Kidney epithelial cell (primary cell): ENCODE measurements at regions not wholly inside any gene's neighbourhood (a gene's known extent, or its start where the extent isn't known, plus 50 kb on each side); places are given as distances from the start of the nearest gene placed in this dataset.

ENCODE experiments used
- DNase-seq: peaks from one replicate; pipeline ENCODE4 v3.0.0-alpha.2; 2010; ENCODE audit warnings: low read depth
- H3K27me3 ChIP-seq: 2 replicates; pipeline ENCODE4 v1.6.0; 2011; ENCODE audit warnings: low read length; ENCODE audit not compliant: control insufficient read depth, insufficient read depth
- H3K36me3 ChIP-seq: 2 replicates; pipeline ENCODE4 v1.5.1; 2011; ENCODE audit warnings: low read length; ENCODE audit not compliant: control insufficient read depth, insufficient read depth
- H3K4me3 ChIP-seq: 2 replicates; pipeline ENCODE4 v1.5.1; 2011; ENCODE audit warnings: low read depth, mild to moderate bottlenecking, control low read depth, low read length
- TF ChIP-seq, protein P1 (sequence below): IDR thresholded peaks from 2 replicates; pipeline ENCODE4 v1.5.1; 2011; ENCODE audit warnings: mild to moderate bottlenecking, moderate library complexity, low read length, control low read depth, inconsistent platforms; ENCODE audit not compliant: insufficient read depth, poor library complexity, severe bottlenecking

DNA sequence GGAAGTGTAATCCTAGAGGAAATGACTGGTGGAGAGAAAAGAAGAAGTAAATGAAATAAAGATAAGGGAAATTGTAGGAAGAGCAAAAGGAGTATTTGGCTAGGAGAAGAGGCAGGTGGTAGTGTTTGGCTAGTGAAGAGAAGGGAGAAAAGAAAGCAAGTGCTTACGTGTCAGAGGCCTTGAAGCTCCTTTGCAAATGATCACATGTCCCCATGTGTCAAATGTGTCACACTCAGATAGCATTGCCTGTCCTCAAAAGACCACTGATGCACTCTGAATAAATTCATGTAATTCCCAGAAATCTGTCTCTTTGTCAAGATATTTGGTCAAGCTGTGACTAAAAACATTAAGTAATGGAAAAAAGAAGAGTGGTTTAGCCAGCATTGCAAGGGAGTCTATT, 639.3 kb downstream of the TUSC7 start:
- Histone ChIP-seq H3K36me3 (no peaks in the 10 kb centered on the region), H3K4me3 (no peak overlapping the region), H3K27me3 (no peaks in the 10 kb centered on the region)
- TF ChIP-seq, protein P1, sequence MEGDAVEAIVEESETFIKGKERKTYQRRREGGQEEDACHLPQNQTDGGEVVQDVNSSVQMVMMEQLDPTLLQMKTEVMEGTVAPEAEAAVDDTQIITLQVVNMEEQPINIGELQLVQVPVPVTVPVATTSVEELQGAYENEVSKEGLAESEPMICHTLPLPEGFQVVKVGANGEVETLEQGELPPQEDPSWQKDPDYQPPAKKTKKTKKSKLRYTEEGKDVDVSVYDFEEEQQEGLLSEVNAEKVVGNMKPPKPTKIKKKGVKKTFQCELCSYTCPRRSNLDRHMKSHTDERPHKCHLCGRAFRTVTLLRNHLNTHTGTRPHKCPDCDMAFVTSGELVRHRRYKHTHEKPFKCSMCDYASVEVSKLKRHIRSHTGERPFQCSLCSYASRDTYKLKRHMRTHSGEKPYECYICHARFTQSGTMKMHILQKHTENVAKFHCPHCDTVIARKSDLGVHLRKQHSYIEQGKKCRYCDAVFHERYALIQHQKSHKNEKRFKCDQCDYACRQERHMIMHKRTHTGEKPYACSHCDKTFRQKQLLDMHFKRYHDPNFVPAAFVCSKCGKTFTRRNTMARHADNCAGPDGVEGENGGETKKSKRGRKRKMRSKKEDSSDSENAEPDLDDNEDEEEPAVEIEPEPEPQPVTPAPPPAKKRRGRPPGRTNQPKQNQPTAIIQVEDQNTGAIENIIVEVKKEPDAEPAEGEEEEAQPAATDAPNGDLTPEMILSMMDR, result no peak
- no peak for DNase-seq

DNA sequence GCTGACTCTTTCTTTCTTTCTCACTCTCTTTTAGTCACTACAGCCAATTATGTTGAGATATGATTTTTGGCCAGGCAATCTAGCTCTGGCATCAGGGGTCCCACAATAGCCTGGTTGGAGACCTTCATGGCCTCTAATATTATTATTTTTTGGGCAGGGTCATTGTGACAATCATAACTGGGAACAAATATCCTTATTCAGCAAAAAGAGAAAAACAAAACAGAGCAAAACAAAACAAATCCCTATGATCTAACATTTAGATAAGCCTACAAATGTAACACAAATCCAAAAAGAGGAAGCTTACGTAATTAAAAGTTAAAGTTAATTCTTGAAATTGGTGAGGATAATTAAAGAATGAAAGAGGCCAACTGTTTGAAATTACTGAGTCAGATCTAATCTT, 640.0 kb downstream of the TUSC7 start:
- DNase-seq, result no peak
- TF ChIP-seq, protein P1, result no peak
- H3K4me3 ChIP-seq, result no peak overlapping the region

DNA sequence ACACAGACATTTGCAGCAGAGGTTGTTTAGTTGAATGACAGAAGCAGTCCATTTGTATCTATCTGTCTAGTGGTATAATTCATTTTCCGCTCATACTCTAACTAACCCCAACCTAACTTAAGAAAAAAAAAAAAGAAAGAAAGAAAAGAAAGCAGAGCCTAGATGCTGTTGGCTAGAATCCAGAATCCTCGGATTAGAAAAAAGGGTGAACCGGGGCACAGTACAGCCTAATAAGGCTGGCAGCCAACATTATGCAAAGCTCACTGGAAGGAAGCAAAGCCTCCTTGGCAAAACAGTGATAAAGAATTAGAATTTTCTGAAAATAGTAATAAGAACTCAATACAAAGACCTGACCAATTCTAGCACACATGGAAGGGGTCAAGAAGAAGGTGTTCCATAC, 640.8 kb downstream of the TUSC7 start:
- H3K36me3 ChIP-seq, result no peaks in the 10 kb centered on the region
- DNase-seq, result no peak
- no peak overlapping the region for H3K4me3 ChIP-seq
- H3K27me3 ChIP-seq, result no peaks in the 10 kb centered on the region
- TF ChIP-seq, protein P1, result no peak

More for the DNA sequence above, 640.0 kb downstream of the TUSC7 start:
- H3K36me3 ChIP-seq, result no peaks in the 10 kb centered on the region
- no peaks in the 10 kb centered on the region for H3K27me3 ChIP-seq

DNA sequence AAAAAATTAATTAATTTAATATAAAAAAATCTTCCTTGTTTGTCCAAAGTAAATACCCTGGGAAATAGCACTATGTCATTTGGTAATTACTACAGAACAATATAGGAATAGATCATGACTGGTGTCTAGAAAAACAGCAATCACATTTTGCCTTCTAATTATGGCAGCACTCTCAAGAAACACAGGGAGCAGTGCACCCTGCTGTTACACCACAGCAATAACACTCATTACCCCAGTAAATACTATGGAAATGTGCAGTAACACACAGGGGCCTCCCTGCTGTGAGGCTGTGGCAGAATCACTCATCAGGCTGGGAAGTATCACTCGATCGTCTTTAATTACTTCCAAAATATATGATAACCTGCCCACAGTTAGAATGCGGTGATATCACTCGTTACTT, 646.0 kb downstream of the TUSC7 start:
- no peaks in the 10 kb centered on the region for H3K27me3 ChIP-seq
- DNase-seq, result no peak
- TF ChIP-seq, protein P1, result peak; percentile 57
- H3K4me3 ChIP-seq, result no peak overlapping the region
- no peaks in the 10 kb centered on the region for H3K36me3 ChIP-seq

DNA sequence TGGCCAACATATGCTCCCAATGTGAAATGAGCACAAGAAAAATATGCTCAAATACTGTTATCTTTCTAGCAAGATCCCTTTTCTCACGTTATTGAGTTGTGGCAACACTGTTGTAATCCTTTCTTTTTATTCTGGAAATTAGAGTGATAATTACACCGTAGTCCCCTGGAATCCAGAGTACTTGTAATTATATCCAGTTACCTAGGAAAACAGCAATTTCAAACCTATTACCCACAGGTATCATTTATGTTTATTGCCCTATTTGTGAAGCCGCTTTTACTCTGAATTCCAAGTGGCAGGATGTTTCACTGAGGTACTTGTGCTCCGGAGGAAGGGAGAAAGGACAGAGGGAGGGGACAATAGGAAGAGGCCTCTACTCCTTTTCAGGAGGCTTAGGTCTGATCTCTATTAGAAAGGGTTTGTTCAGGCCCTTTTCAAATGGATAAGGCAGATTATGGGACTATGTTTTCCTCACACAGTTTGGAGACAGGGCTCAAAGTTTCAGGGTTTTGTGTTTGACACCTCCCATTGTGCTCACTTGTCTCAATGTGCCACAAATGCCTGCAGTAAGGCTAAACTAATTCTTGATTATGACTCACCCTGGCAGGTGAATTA, 646.6 kb downstream of the TUSC7 start:
- H3K36me3 ChIP-seq, result no peaks in the 10 kb centered on the region
- no peak for DNase-seq
- TF ChIP-seq, protein P1, result no peak
- no peak overlapping the region for H3K4me3 ChIP-seq
- H3K27me3 ChIP-seq, result no peaks in the 10 kb centered on the region

DNA sequence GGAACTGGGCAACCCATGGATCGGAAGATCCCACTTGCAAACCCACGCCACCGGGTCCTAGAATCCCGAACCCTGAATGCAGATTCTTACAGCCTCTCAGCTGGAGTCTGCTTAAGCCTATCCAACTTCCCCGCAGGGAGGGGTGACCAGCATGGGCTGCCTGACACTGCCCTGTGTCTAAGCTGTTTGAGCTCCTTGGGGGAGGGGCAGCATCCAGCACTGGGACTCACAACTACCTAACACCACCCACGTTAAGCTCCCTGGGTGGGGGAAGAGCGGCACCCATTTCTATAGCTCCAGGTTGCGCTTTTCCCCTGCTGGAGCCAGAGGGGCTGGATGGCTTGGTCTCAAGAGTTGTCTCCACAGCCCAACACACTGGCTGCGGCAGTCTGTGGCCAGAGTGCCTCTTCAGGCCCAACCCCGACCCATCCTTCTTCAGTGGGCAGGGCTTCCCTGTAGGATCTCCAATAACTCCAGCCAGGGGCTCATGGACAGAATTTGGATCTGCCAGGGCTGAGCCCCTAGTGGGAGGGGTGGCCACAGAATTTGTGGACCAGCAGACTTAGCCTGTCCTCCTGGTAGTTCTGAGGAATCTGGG, 649.2 kb downstream of the TUSC7 start:
- TF ChIP-seq, protein P1, result no peak
- Histone ChIP-seq H3K36me3 (no peaks in the 10 kb centered on the region), H3K27me3 (no peaks in the 10 kb centered on the region), H3K4me3 (no peak overlapping the region)
- no peak for DNase-seq
